ENCODE measurements at regions not wholly inside any gene's neighbourhood (a gene's known extent, or its start where the extent isn't known, plus 50 kb on each side); places are given as distances from the start of the nearest gene placed in this dataset.
A peak's percentile ranks its signal among the peaks of the same experiment; 100 is the strongest.
"Not testable (repeated sequence)": the region's sequence is repeated elsewhere in the genome, so short reads cannot be mapped to it uniquely, and the experiment has no call there.

GRCh38 chr5:111928511-111928910 lies 171.5 kb upstream of the NREP start:
- H3K4me3 ChIP-seq (replicated peaks in 1 of 2; ENCODE audit: low read depth in 2 of 2, low read length in 2 of 2), result no peak overlapping the region
- TF ChIP-seq, protein P1, sequence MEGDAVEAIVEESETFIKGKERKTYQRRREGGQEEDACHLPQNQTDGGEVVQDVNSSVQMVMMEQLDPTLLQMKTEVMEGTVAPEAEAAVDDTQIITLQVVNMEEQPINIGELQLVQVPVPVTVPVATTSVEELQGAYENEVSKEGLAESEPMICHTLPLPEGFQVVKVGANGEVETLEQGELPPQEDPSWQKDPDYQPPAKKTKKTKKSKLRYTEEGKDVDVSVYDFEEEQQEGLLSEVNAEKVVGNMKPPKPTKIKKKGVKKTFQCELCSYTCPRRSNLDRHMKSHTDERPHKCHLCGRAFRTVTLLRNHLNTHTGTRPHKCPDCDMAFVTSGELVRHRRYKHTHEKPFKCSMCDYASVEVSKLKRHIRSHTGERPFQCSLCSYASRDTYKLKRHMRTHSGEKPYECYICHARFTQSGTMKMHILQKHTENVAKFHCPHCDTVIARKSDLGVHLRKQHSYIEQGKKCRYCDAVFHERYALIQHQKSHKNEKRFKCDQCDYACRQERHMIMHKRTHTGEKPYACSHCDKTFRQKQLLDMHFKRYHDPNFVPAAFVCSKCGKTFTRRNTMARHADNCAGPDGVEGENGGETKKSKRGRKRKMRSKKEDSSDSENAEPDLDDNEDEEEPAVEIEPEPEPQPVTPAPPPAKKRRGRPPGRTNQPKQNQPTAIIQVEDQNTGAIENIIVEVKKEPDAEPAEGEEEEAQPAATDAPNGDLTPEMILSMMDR (IDR thresholded peaks at IDR 0.05; ENCODE audit: low read depth, low read length), result no peak
- peak in 1 of 2 donors; percentile 42 for DNase-seq (ENCODE audit: low read depth in 2 of 2)

GRCh38 chr5:111927191-111927590 lies 170.2 kb upstream of the NREP start:
- TF ChIP-seq, protein P1 (IDR thresholded peaks at IDR 0.05; ENCODE audit: low read depth, low read length), result no peak
- DNase-seq (ENCODE audit: low read depth in 2 of 2), result peak in 1 of 2 donors; percentile 46
- no peak overlapping the region for H3K4me3 ChIP-seq (replicated peaks in 1 of 2; ENCODE audit: low read depth in 2 of 2, low read length in 2 of 2)

GRCh38 chr5:111926026-111926425 lies 169.0 kb upstream of the NREP start:
- DNase-seq (ENCODE audit: low read depth in 2 of 2), result no peak
- TF ChIP-seq, protein P1 (IDR thresholded peaks at IDR 0.05; ENCODE audit: low read depth, low read length), result no peak
- no peak overlapping the region for H3K4me3 ChIP-seq (replicated peaks in 1 of 2; ENCODE audit: low read depth in 2 of 2, low read length in 2 of 2)

GRCh38 chr5:111922344-111922743 lies 165.3 kb upstream of the NREP start:
- H3K4me3 ChIP-seq (replicated peaks in 1 of 2; ENCODE audit: low read depth in 2 of 2, low read length in 2 of 2), result no peak overlapping the region
- TF ChIP-seq, protein P1 (IDR thresholded peaks at IDR 0.05; ENCODE audit: low read depth, low read length), result no peak
- no peak for DNase-seq (ENCODE audit: low read depth in 2 of 2)

GRCh38 chr5:111921691-111922090 lies 164.7 kb upstream of the NREP start:
- DNase-seq (ENCODE audit: low read depth in 2 of 2), result not testable (repeated sequence)

DNA sequence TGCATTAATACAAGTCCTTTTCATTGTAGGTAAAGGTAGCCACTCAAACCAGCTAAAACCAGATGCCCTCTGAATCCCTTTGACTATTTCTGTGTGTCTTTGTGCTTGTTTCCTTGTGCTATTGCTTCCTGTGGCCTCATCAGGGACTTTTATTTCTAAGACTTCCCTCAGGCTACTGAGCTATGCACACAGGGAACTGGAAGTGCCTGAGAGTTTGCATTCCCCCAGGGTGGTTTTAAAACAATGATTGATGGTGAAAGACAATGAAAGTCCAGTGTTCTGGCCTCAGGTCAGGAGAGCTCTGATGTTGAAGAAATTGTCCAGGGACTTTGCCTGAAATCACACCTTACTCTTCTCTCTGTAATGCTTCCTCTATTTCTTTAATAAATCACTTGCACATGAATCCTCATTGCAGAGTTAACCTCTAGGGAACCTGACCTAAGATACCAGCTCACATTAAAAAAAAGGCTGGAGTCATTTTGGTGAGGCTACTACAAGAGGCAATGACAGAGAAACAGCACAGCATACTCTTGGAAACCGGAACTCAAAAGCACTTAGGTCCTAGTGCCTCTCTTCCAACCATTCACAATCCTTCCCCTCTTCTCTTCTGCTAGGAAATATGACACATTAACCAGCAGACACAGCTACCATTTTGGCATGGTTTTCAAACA lies 158.1 kb upstream of the NREP start:
- H3K4me3 ChIP-seq (replicated peaks in 1 of 2; ENCODE audit: low read depth in 2 of 2, low read length in 2 of 2), result no peak overlapping the region
- TF ChIP-seq, protein P1 (IDR thresholded peaks at IDR 0.05; ENCODE audit: low read depth, low read length), result no peak
- DNase-seq (ENCODE audit: low read depth in 2 of 2), result no peak

More at GRCh38 chr5:111921691-111922090, 164.7 kb upstream of the NREP start:
- H3K4me3 ChIP-seq (replicated peaks in 1 of 2; ENCODE audit: low read depth in 2 of 2, low read length in 2 of 2), result not testable (repeated sequence)

- TF ChIP-seq, protein P1 (IDR thresholded peaks at IDR 0.05; ENCODE audit: low read depth, low read length), result no peak
- no peak for DNase-seq (ENCODE audit: low read depth in 2 of 2)
- no peak overlapping the region for H3K4me3 ChIP-seq (replicated peaks in 1 of 2; ENCODE audit: low read depth in 2 of 2, low read length in 2 of 2)
These were observed 145.4 kb upstream of the NREP start for GRCh38 chr5:111902436-111902835.

All from cardiac fibroblast (primary cell).